Fibroblast of mammary gland (primary cell): ENCODE measurements at regions not wholly inside any gene's neighbourhood (a gene's known extent, or its start where the extent isn't known, plus 50 kb on each side); places are given as distances from the start of the nearest gene placed in this dataset.

Experiments used
- DNase-seq: peaks from one replicate; pipeline ENCODE4 v3.0.0-alpha.2; 2010; ENCODE audit warnings: low read depth
- H3K4me3 ChIP-seq: 2 replicates; pipeline ENCODE4 v1.5.1; 2011; ENCODE audit warnings: low read depth, mild to moderate bottlenecking, low read length, moderate library complexity; ENCODE audit not compliant: control insufficient read depth
- CTCF ChIP-seq: conservative IDR thresholded peaks from 2 replicates; pipeline ENCODE4 v1.5.1; 2011; ENCODE audit warnings: low read depth, low read length, inconsistent platforms; ENCODE audit not compliant: control insufficient read depth, insufficient read depth

- no peak for TF ChIP-seq CTCF
These were observed 1321.8 kb downstream of the BRD1 start for GRCh38 chr22:48505891-48506290.

GRCh38 chr22:48504519-48505140 is 1323.0 kb downstream of the BRD1 start:
- DNase-seq: no peak
- TF ChIP-seq CTCF: no peak
- H3K4me3 ChIP-seq: no peak overlapping the region

More at GRCh38 chr22:48505891-48506290, 1321.8 kb downstream of the BRD1 start:
- DNase-seq: no peak
- no peak overlapping the region for H3K4me3 ChIP-seq

GRCh38 chr22:48503876-48504275 is 1323.8 kb downstream of the BRD1 start:
- H3K4me3 ChIP-seq: no peak overlapping the region
- no peak for TF ChIP-seq CTCF
- no peak for DNase-seq

GRCh38 chr22:48503035-48503625 is 1324.5 kb downstream of the BRD1 start:
- no peak for DNase-seq
- no peak for TF ChIP-seq CTCF
- no peak overlapping the region for H3K4me3 ChIP-seq

DNA sequence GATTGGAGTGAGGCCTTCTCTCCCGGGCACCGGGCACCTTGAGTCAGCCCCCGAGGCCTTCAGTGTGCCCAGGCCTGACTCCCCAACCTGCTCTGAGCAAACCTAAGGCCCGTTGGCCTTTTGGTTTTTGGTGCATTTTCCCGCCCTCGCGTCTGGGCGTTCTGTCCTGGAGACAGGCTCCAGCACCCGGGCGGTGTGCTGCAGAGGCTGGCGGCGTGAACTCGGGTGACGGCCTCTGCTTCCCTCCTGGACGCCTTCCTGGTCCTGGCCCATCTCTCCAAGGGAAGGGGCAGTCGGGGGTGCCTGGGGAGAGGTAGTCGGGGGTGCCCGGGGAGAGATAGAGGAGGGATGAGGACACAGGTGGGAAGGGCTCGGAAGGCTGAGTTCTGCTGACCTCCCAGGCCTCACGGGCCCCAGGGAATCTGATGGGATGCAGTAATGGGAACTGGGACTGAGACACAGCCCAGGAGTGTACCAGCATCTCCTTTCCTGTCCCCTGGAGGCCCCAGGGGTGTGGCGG is 1326.4 kb downstream of the BRD1 start:
- no peak overlapping the region for H3K4me3 ChIP-seq
- DNase-seq: no peak
- no peak for TF ChIP-seq CTCF

- H3K4me3 ChIP-seq: no peak overlapping the region
- TF ChIP-seq CTCF: no peak
- no peak for DNase-seq
These were observed 1327.0 kb downstream of the BRD1 start for GRCh38 chr22:48500471-48501230.
